AG09309 (cell line): ENCODE measurements at regions not wholly inside any gene's neighbourhood (a gene's known extent, or its start where the extent isn't known, plus 50 kb on each side); places are given as distances from the start of the nearest gene placed in this dataset.

Experiments used
- DNase-seq: peaks from one replicate; pipeline ENCODE4 v3.0.0-alpha.2; 2010; ENCODE audit warnings: low read depth
- H3K4me3 ChIP-seq: 2 replicates; pipeline ENCODE4 v1.5.1; 2011; ENCODE audit warnings: mild to moderate bottlenecking, low read depth, low read length, moderate library complexity; ENCODE audit not compliant: control insufficient read depth
- CTCF ChIP-seq: IDR thresholded peaks from 2 replicates; pipeline ENCODE4 v1.5.1; 2011; ENCODE audit warnings: mild to moderate bottlenecking, low read depth, low read length, inconsistent platforms; ENCODE audit not compliant: insufficient read depth, control insufficient read depth; ENCODE audit errors: missing control alignments

- TF ChIP-seq CTCF: no peak
- no peak for DNase-seq
- no peak overlapping the region for H3K4me3 ChIP-seq
These were observed 71.5 kb upstream of the IGLL5 start for GRCh38 chr22:22816171-22816514.

DNA sequence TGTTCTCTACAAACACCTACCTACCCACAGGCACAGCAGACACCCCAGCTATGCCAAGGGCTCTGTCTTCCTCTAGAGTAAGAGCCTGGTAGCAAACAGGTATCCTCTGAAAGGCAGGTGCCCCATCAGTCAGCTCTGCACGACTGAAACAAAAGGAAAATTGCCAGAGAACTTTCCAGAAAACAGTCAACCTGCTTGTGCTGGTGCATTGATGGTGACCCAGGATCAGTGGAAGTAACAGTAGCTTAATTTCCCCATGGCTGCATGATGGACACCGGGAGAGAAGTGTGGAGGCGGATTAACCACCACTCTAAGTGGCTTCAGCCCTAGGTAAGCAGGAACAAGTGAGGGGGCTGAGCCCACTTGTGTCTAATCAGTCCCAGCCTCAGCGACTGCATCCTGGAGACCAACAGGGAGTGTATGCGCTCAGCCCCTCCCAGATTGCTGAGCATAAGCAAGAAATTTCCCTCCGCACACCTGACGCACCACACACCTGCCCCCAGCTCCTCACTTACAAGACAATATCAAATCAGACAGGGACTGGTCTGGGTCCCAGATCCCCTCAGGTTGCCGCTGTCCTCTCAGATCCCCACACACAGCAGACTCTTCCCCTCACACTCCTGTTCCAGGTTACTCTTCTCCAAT is 70.7 kb upstream of the IGLL5 start:
- DNase-seq: no peak
- no peak overlapping the region for H3K4me3 ChIP-seq
- TF ChIP-seq CTCF: no peak

DNA sequence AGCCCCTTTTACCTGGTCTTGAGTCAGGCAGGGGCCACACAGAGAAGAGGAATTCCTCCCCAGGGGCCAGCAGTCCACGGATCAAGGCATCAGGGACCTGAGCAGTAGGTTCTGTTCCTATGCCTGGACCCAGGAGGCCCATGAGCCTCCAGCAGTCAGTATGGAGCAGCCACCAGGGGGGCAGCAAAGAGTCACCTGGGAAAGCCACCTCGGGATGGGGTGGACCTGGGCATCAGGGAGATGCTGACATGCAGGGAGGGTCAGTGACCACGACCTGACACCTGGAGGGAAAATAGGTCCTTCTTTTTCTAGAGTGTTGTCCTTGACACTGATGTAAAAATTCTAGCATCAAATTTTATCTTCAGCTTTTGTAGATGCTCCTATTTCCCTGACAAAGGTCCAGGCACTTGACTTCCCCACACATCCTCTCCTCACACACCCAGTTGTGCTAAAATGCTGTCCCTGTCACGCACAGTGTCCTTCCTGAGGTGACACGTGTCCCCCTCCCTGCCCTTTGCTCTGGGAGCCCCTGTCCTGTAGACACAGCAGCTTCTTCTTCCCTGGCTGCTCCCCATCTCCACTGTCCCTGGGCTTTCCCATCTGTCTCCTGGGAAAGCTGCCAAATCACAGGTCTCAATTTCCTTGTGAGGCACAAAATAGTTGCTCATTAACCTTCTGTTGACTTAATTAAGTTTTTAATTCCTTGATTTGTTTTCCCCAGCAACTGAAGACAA is 70.0 kb upstream of the IGLL5 start:
- H3K4me3 ChIP-seq: no peak overlapping the region
- no peak for DNase-seq
- no peak for TF ChIP-seq CTCF

DNA sequence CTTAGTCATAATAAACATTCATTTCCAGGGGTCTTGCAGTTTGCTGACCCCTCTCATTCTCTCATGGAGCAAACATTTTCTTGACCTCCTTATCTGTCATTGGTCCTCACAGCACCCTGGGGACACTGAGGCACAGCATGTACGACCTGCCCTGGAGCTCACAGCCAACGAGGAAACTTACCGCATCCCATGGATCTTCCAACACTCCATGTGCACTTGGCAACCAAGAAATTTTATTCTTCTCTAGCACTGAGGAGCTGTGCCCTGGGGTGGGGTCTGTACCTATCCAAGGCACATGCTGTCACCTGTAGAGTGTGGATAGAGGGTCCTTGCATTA is 69.4 kb upstream of the IGLL5 start:
- no peak for DNase-seq
- H3K4me3 ChIP-seq: no peak overlapping the region
- TF ChIP-seq CTCF: no peak

DNA sequence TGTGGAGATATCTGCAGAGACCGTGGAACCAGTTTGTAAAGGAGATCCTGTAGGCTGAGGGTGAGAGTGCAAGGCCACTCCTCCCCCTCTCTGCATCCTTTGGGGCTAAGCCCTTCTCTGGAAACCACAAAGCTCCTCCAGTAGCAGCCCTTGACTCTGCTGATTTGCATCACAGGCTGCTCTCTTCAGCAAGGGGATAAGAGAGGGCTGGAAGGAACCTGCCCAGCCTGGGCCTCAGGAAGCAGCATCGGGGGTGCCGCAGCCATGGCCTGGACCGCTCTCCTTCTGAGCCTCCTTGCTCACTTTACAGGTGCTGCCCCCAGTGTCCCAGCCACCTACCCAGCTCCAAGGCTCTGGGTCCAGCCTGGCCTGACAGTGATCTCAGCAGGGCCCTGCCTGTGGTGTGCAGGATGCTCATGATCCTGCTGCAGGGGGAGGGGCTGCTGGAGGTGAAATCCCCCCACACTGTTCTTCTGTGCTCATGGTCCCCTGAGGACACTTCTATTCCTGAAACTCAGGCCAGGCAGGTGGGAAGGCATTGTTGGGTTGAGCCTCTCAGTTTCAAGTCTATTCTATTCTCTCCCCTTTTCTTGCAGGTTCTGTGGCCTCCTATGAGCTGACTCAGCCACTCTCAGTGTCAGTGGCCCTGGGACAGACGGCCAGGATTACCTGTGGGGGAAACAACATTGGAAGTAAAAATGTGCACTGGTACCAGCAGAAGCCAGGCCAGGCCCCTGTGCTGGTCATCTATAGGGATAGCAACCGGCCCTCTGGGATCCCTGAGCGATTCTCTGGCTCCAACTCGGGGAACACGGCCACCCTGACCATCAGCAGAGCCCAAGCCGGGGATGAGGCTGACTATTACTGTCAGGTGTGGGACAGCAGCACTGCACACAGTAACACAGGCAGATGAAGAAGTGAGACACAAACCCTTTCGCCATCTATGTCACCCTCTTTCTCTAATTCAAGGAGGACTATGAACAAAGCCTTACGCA is 68.5 kb upstream of the IGLL5 start:
- no peak for DNase-seq
- H3K4me3 ChIP-seq: no peak overlapping the region
- TF ChIP-seq CTCF: no peak

DNA sequence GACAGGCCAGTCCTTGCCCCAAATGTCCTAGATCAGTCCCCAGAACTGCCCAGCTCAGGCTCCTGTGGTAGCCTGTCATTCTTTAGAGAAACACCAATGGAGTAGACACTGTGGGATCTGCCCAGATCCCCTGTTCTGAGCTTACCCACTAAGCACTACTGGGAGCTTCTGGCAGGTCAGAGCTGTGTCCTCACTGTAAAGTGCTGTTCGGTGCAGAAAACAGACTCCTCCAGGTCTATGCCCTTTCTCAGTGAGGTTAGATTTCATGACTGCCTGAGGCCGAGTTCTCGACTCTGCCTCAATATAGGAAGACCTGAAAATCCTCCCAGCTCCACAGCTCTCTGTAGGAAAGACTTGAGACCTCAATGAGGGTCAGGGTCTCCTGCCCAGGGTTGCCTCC is 67.5 kb upstream of the IGLL5 start:
- no peak for TF ChIP-seq CTCF
- DNase-seq: no peak
- H3K4me3 ChIP-seq: no peak overlapping the region
